SJSA1 (cell line): ENCODE measurements at regions not wholly inside any gene's neighbourhood (a gene's known extent, or its start where the extent isn't known, plus 50 kb on each side); places are given as distances from the start of the nearest gene placed in this dataset.
A peak's percentile ranks its signal among the peaks of the same experiment; 100 is the strongest.
"Not testable (repeated sequence)": the region's sequence is repeated elsewhere in the genome, so short reads cannot be mapped to it uniquely, and the experiment has no call there.

Source experiments
- DNase-seq, 2 experiments: peaks; one replicate each; pipeline ENCODE4 v3.0.0-alpha.2; 2015 to 2020; ENCODE audit warnings: low spot score in 2 of 2, low read depth in 1 of 2
- H3K27ac ChIP-seq: fragments of 250-450 bp; sonication (Bioruptor Pico); 2 replicates; pipeline ENCODE4 v1.5.1; 2020; ENCODE audit warnings: mild to moderate bottlenecking, moderate library complexity
- H3K27me3 ChIP-seq: fragments of 250-450 bp; sonication (Bioruptor Pico); replicated peaks from 2 replicates; pipeline ENCODE4 v1.5.1; 2020; ENCODE audit warnings: mild to moderate bottlenecking, moderate library complexity
- H3K36me3 ChIP-seq: fragments of 250-450 bp; sonication (Bioruptor Pico); 2 replicates; pipeline ENCODE4 v1.5.1; 2020; ENCODE audit warnings: mild to moderate bottlenecking
- H3K4me1 ChIP-seq: fragments of 250-450 bp; sonication (Bioruptor Pico); replicated peaks from 2 replicates; pipeline ENCODE4 v1.6.1; 2021; ENCODE audit warnings: mild to moderate bottlenecking
- H3K4me3 ChIP-seq: fragments of 250-450 bp; sonication (Bioruptor Pico); 2 replicates; pipeline ENCODE4 v1.5.1; 2020; ENCODE audit warnings: mild to moderate bottlenecking
- H3K9me3 ChIP-seq: fragments of 250-450 bp; sonication (Bioruptor Pico); replicated peaks from 2 replicates; pipeline ENCODE4 v1.5.1; 2020; ENCODE audit warnings: mild to moderate bottlenecking

GRCh38 chrX:129361576-129361975 is 161.7 kb downstream of the SMARCA1 start:
- H3K36me3 ChIP-seq: no peaks in the 10 kb centered on the region
- DNase-seq: no peak
- H3K4me1 ChIP-seq: no peaks in the 10 kb centered on the region
- H3K27ac ChIP-seq: no peak overlapping the region
- no peaks in the 10 kb centered on the region for H3K9me3 ChIP-seq
- no peaks in the 10 kb centered on the region for H3K27me3 ChIP-seq
- no peak overlapping the region for H3K4me3 ChIP-seq

GRCh38 chrX:129360175-129360574 is 163.1 kb downstream of the SMARCA1 start:
- Histone ChIP-seq H3K36me3 (no peaks in the 10 kb centered on the region), H3K4me1 (no peaks in the 10 kb centered on the region), H3K27ac (no peak overlapping the region), H3K9me3 (no peaks in the 10 kb centered on the region), H3K27me3 (no peaks in the 10 kb centered on the region), H3K4me3 (no peak overlapping the region)
- DNase-seq: peak in 1 of 2 experiments; percentile 2

GRCh38 chrX:129359269-129359668 is 164.0 kb downstream of the SMARCA1 start:
- Histone ChIP-seq H3K36me3 (no peaks in the 10 kb centered on the region), H3K4me3 (no peak overlapping the region), H3K4me1 (no peaks in the 10 kb centered on the region), H3K27me3 (no peaks in the 10 kb centered on the region), H3K27ac (no peak overlapping the region), H3K9me3 (no peaks in the 10 kb centered on the region)
- no peak for DNase-seq

- H3K36me3 ChIP-seq, H3K4me3 ChIP-seq, H3K27ac ChIP-seq, H3K4me1 ChIP-seq, H3K9me3 ChIP-seq, H3K27me3 ChIP-seq, DNase-seq: not testable (repeated sequence)
Measured at GRCh38 chrX:129357428-129357827, 165.9 kb downstream of the SMARCA1 start.

GRCh38 chrX:129347291-129347690 is 176.0 kb downstream of the SMARCA1 start:
- Histone ChIP-seq H3K27me3 (no peaks in the 10 kb centered on the region), H3K9me3 (no peaks in the 10 kb centered on the region), H3K27ac (no peak overlapping the region), H3K36me3 (no peaks in the 10 kb centered on the region), H3K4me3 (no peak overlapping the region), H3K4me1 (no peaks in the 10 kb centered on the region)
- DNase-seq: no peak

- no peaks in the 10 kb centered on the region for H3K36me3 ChIP-seq
- DNase-seq: no peak
- H3K27ac ChIP-seq: no peak overlapping the region
- H3K27me3 ChIP-seq: no peaks in the 10 kb centered on the region
- no peaks in the 10 kb centered on the region for H3K9me3 ChIP-seq
- H3K4me1 ChIP-seq: no peaks in the 10 kb centered on the region
- H3K4me3 ChIP-seq: no peak overlapping the region
Measured at GRCh38 chrX:129346574-129346973, 176.7 kb downstream of the SMARCA1 start.

GRCh38 chrX:129337264-129337663 is 186.0 kb downstream of the SMARCA1 start:
- not testable (repeated sequence) for H3K36me3 ChIP-seq, H3K4me3 ChIP-seq, H3K9me3 ChIP-seq, H3K27me3 ChIP-seq, H3K4me1 ChIP-seq, DNase-seq, H3K27ac ChIP-seq

- Histone ChIP-seq H3K27me3 (no peaks in the 10 kb centered on the region), H3K27ac (no peak overlapping the region), H3K36me3 (no peaks in the 10 kb centered on the region), H3K4me1 (no peaks in the 10 kb centered on the region), H3K9me3 (no peaks in the 10 kb centered on the region), H3K4me3 (no peak overlapping the region)
- no peak for DNase-seq
Measured at GRCh38 chrX:129323115-129323514, 200.2 kb downstream of the SMARCA1 start.

GRCh38 chrX:129318375-129318774 is 204.9 kb downstream of the SMARCA1 start:
- no peak for DNase-seq
- H3K36me3 ChIP-seq: no peaks in the 10 kb centered on the region
- no peaks in the 10 kb centered on the region for H3K9me3 ChIP-seq

GRCh38 chrX:129316461-129316860 is 206.8 kb downstream of the SMARCA1 start:
- no peak for DNase-seq
- Histone ChIP-seq H3K27me3 (no peaks in the 10 kb centered on the region), H3K9me3 (no peaks in the 10 kb centered on the region), H3K4me3 (no peak overlapping the region), H3K27ac (no peak overlapping the region), H3K4me1 (no peaks in the 10 kb centered on the region), H3K36me3 (no peaks in the 10 kb centered on the region)

More at GRCh38 chrX:129318375-129318774, 204.9 kb downstream of the SMARCA1 start:
- no peaks in the 10 kb centered on the region for H3K4me1 ChIP-seq
- no peaks in the 10 kb centered on the region for H3K27me3 ChIP-seq
- no peak overlapping the region for H3K4me3 ChIP-seq
- H3K27ac ChIP-seq: no peak overlapping the region

- Histone ChIP-seq H3K27ac (no peak overlapping the region), H3K27me3 (no peaks in the 10 kb centered on the region), H3K36me3 (no peaks in the 10 kb centered on the region), H3K4me1 (no peaks in the 10 kb centered on the region), H3K4me3 (no peak overlapping the region), H3K9me3 (no peaks in the 10 kb centered on the region)
- DNase-seq: no peak
Measured at GRCh38 chrX:129310000-129310399, 213.3 kb downstream of the SMARCA1 start.

GRCh38 chrX:129262912-129263311 is 260.4 kb downstream of the SMARCA1 start:
- H3K4me1 ChIP-seq: no peaks in the 10 kb centered on the region
- no peaks in the 10 kb centered on the region for H3K27me3 ChIP-seq
- DNase-seq: no peak
- H3K9me3 ChIP-seq: no peaks in the 10 kb centered on the region
- H3K27ac ChIP-seq: no peak overlapping the region
- H3K4me3 ChIP-seq: no peak overlapping the region
- H3K36me3 ChIP-seq: no peaks in the 10 kb centered on the region

GRCh38 chrX:129255516-129255915 is 267.8 kb downstream of the SMARCA1 start:
- not testable (repeated sequence) for H3K36me3 ChIP-seq, H3K4me1 ChIP-seq, DNase-seq, H3K27me3 ChIP-seq, H3K9me3 ChIP-seq, H3K4me3 ChIP-seq, H3K27ac ChIP-seq

GRCh38 chrX:129249563-129249962 is 273.7 kb downstream of the SMARCA1 start:
- H3K4me1 ChIP-seq: no peaks in the 10 kb centered on the region
- DNase-seq: no peak
- H3K36me3 ChIP-seq: no peaks in the 10 kb centered on the region
- no peak overlapping the region for H3K27ac ChIP-seq
- no peak overlapping the region for H3K4me3 ChIP-seq
- no peaks in the 10 kb centered on the region for H3K9me3 ChIP-seq
- no peaks in the 10 kb centered on the region for H3K27me3 ChIP-seq

GRCh38 chrX:129247642-129248041 is 275.6 kb downstream of the SMARCA1 start:
- Histone ChIP-seq H3K27me3 (no peaks in the 10 kb centered on the region), H3K4me1 (no peaks in the 10 kb centered on the region), H3K9me3 (no peaks in the 10 kb centered on the region), H3K27ac (no peak overlapping the region), H3K36me3 (no peaks in the 10 kb centered on the region), H3K4me3 (no peak overlapping the region)
- DNase-seq: no peak
